Loucy (cell line): ENCODE measurements at regions not wholly inside any gene's neighbourhood (a gene's known extent, or its start where the extent isn't known, plus 50 kb on each side); places are given as distances from the start of the nearest gene placed in this dataset.

ENCODE experiments used
- H2AFZ ChIP-seq: fragments of 200-600 bp; sonication (generic); 2 replicates; pipeline ENCODE4 v1.6.0; 2016; ENCODE audit warnings: antibody characterized with exemption, mild to moderate bottlenecking, low read length, moderate library complexity
- H3F3A ChIP-seq: fragments of 200-600 bp; 2 replicates; pipeline ENCODE4 v1.6.0; 2016; ENCODE audit warnings: antibody characterized with exemption, low read depth, mild to moderate bottlenecking
- H3K27me3 ChIP-seq: fragments of 200-600 bp; sonication (generic); 2 replicates; pipeline ENCODE4 v1.6.1; 2014; ENCODE audit warnings: low read length, mild to moderate bottlenecking; ENCODE audit not compliant: insufficient read depth, poor library complexity, severe bottlenecking
- H3K36me3 ChIP-seq: fragments of 200-600 bp; sonication (generic); 2 replicates; pipeline ENCODE4 v1.6.1; 2016; ENCODE audit warnings: low read length; ENCODE audit not compliant: insufficient read depth
- H3K4me1 ChIP-seq: fragments of 200-600 bp; sonication (generic); 2 replicates; pipeline ENCODE4 v1.5.1; 2014; ENCODE audit warnings: low read length, mild to moderate bottlenecking; ENCODE audit not compliant: insufficient read depth, poor library complexity, severe bottlenecking
- H3K4me2 ChIP-seq: fragments of 200-600 bp; sonication (generic); 2 replicates; pipeline ENCODE4 v1.6.0; 2014; ENCODE audit warnings: antibody characterized with exemption, low read length, low read depth, mild to moderate bottlenecking; ENCODE audit not compliant: poor library complexity, severe bottlenecking
- H3K4me3 ChIP-seq: fragments of 200-600 bp; sonication (generic); 2 replicates; pipeline ENCODE4 v1.5.1; 2014; ENCODE audit warnings: low read length, mild to moderate bottlenecking, mixed read lengths; ENCODE audit not compliant: poor library complexity, severe bottlenecking
- H3K79me2 ChIP-seq: fragments of 200-600 bp; sonication (generic); 2 replicates; pipeline ENCODE4 v1.6.1; 2014; ENCODE audit warnings: low read length; ENCODE audit not compliant: insufficient read depth
- H3K9ac ChIP-seq: fragments of 200-600 bp; sonication (generic); 2 replicates; pipeline ENCODE4 v1.6.0; 2014; ENCODE audit warnings: mild to moderate bottlenecking, low read depth, low read length, moderate library complexity; ENCODE audit not compliant: poor library complexity, severe bottlenecking
- H3K9me2 ChIP-seq: fragments of 200-600 bp; sonication (generic); replicated peaks from 2 replicates; pipeline ENCODE4 v1.6.1; 2016; ENCODE audit warnings: low read depth, low read length, mixed read lengths
- H3K9me3 ChIP-seq: fragments of 200-600 bp; sonication (generic); 2 replicates; pipeline ENCODE4 v1.6.1; 2014; ENCODE audit warnings: mild to moderate bottlenecking, antibody characterized with exemption, low read length, low read depth; ENCODE audit not compliant: insufficient read depth
- H4K20me1 ChIP-seq: fragments of 200-600 bp; sonication (generic); 2 replicates; pipeline ENCODE4 v1.6.0; 2014; ENCODE audit warnings: antibody characterized with exemption, low read length, mild to moderate bottlenecking; ENCODE audit not compliant: insufficient read depth, poor library complexity, severe bottlenecking
- CTCF ChIP-seq: fragments of 200-600 bp; sonication (generic); conservative IDR thresholded peaks from 2 replicates; pipeline ENCODE4 v1.5.1; 2014; ENCODE audit warnings: mild to moderate bottlenecking, antibody characterized with exemption, low read length
- EZH2phosphoT487 ChIP-seq: fragments of 200-600 bp; IDR thresholded peaks from 2 replicates; pipeline ENCODE4 v1.6.1; 2018; ENCODE audit warnings: antibody characterized with exemption, mild to moderate bottlenecking, moderate library complexity, borderline replicate concordance

GRCh38 chr11:101296896-101297295 is 167.3 kb upstream of the PGR start:
- TF ChIP-seq CTCF (no peak), EZH2phosphoT487 (no peak)
- Histone ChIP-seq H3K36me3 (no peaks in the 10 kb centered on the region), H3K4me2 (no peak overlapping the region)

GRCh38 chr11:101292661-101293240 is 163.1 kb upstream of the PGR start:
- Histone ChIP-seq H3K9ac (no peak overlapping the region), H3K9me3 (no peaks in the 10 kb centered on the region), H3K4me1 (no peaks in the 10 kb centered on the region), H2AFZ (no peak overlapping the region), H3F3A (no peaks in the 10 kb centered on the region), H3K4me3 (no peak overlapping the region), H3K27me3 (no peaks in the 10 kb centered on the region), H3K4me2 (no peak overlapping the region), H3K9me2 (no peaks in the 10 kb centered on the region), H4K20me1 (no peaks in the 10 kb centered on the region), H3K36me3 (no peaks in the 10 kb centered on the region), H3K79me2 (no peaks in the 10 kb centered on the region)
- TF ChIP-seq EZH2phosphoT487 (no peak), CTCF (no peak)

More at GRCh38 chr11:101296896-101297295, 167.3 kb upstream of the PGR start:
- Histone ChIP-seq H3K4me3 (no peak overlapping the region), H3K9me3 (no peaks in the 10 kb centered on the region), H2AFZ (no peak overlapping the region), H3F3A (no peaks in the 10 kb centered on the region), H4K20me1 (no peaks in the 10 kb centered on the region), H3K9ac (no peak overlapping the region), H3K27me3 (no peaks in the 10 kb centered on the region), H3K9me2 (no peaks in the 10 kb centered on the region), H3K79me2 (no peaks in the 10 kb centered on the region), H3K4me1 (no peaks in the 10 kb centered on the region)

- Histone ChIP-seq H3K27me3 (no peaks in the 10 kb centered on the region), H3K79me2 (no peaks in the 10 kb centered on the region), H2AFZ (no peak overlapping the region), H3K4me1 (no peaks in the 10 kb centered on the region), H3K9me3 (no peaks in the 10 kb centered on the region), H3K4me2 (no peak overlapping the region), H3K9me2 (no peaks in the 10 kb centered on the region), H3K4me3 (no peak overlapping the region), H3F3A (no peaks in the 10 kb centered on the region), H3K36me3 (no peaks in the 10 kb centered on the region), H4K20me1 (no peaks in the 10 kb centered on the region), H3K9ac (no peak overlapping the region)
- no peak for TF ChIP-seq EZH2phosphoT487
- TF ChIP-seq CTCF, result no peak
Measured at GRCh38 chr11:101291279-101291678, 161.7 kb upstream of the PGR start.
